GM20431 (cell line): ENCODE measurements at regions not wholly inside any gene's neighbourhood (a gene's known extent, or its start where the extent isn't known, plus 50 kb on each side); places are given as distances from the start of the nearest gene placed in this dataset.

ENCODE experiments used
- in situ Hi-C: fragments of 300-500 bp; cut with MseI, MboI; formaldehyde crosslinking; loops from one replicate; pipeline ENCODE4 v1.15.0; 2020; ENCODE audit warnings: low sequenced_read_pairs; ENCODE audit not compliant: unreplicated experiment

GRCh38 chr3:161781381-161781780, 284.8 kb downstream of the OTOL1 start:
- in situ Hi-C loops: no loop called here

GRCh38 chr3:161793194-161793930, 296.8 kb downstream of the OTOL1 start:
- in situ Hi-C loops: no loop called here

- in situ Hi-C loops: no loop called here
Measured at GRCh38 chr3:161794551-161794950, 297.9 kb downstream of the OTOL1 start.

GRCh38 chr3:161796312-161796711, 299.7 kb downstream of the OTOL1 start:
- in situ Hi-C loops: no loop called here

- in situ Hi-C loops: no loop called here
Measured at GRCh38 chr3:161796780-161797179, 300.2 kb downstream of the OTOL1 start.

GRCh38 chr3:161798016-161798415, 301.4 kb downstream of the OTOL1 start:
- in situ Hi-C loops: no loop called here

GRCh38 chr3:161800985-161801559, 304.5 kb downstream of the OTOL1 start:
- in situ Hi-C loops: no loop called here

- in situ Hi-C loops: no loop called here
Measured at GRCh38 chr3:161818106-161818505, 321.5 kb downstream of the OTOL1 start.

- in situ Hi-C loops: no loop called here
Measured at GRCh38 chr3:161821591-161821990, 325.0 kb downstream of the OTOL1 start.

GRCh38 chr3:161822291-161822690, 325.7 kb downstream of the OTOL1 start:
- in situ Hi-C loops: no loop called here

GRCh38 chr3:161823910-161824309, 327.3 kb downstream of the OTOL1 start:
- in situ Hi-C loops: no loop called here

GRCh38 chr3:161838021-161838420, 341.4 kb downstream of the OTOL1 start:
- in situ Hi-C loops: no loop called here

GRCh38 chr3:161848376-161848775, 351.8 kb downstream of the OTOL1 start:
- in situ Hi-C loops: no loop called here

- in situ Hi-C loops: no loop called here
Measured at GRCh38 chr3:161851941-161852566, 355.4 kb downstream of the OTOL1 start.

- in situ Hi-C loops: no loop called here
Measured at GRCh38 chr3:161852744-161853143, 356.1 kb downstream of the OTOL1 start.

GRCh38 chr3:161854232-161854771, 357.7 kb downstream of the OTOL1 start:
- in situ Hi-C loops: no loop called here

GRCh38 chr3:161859057-161859456, 362.4 kb downstream of the OTOL1 start:
- in situ Hi-C loops: no loop called here

- in situ Hi-C loops: no loop called here
Measured at GRCh38 chr3:161859865-161860450, 363.4 kb downstream of the OTOL1 start.

- in situ Hi-C loops: no loop called here
Measured at GRCh38 chr3:161863775-161864174, 367.2 kb downstream of the OTOL1 start.

GRCh38 chr3:161866176-161866575, 369.6 kb downstream of the OTOL1 start:
- in situ Hi-C loops: no loop called here

GRCh38 chr3:161875483-161875882, 378.9 kb downstream of the OTOL1 start:
- in situ Hi-C loops: no loop called here
